GM18519 (cell line): ENCODE measurements at regions not wholly inside any gene's neighbourhood (a gene's known extent, or its start where the extent isn't known, plus 50 kb on each side); places are given as distances from the start of the nearest gene placed in this dataset.
"Not testable (repeated sequence)": the region's sequence is repeated elsewhere in the genome, so short reads cannot be mapped to it uniquely, and the experiment has no call there.

Experiments
- ATAC-seq: cut with Tn5 transposase; IDR thresholded peaks from one replicate; pipeline ENCODE4 v1.9.1; 2021; ENCODE audit warnings: mild to moderate bottlenecking, moderate library complexity; ENCODE audit not compliant: unreplicated experiment, low FRiP score

- ATAC-seq: not testable (repeated sequence)
These were observed 153.1 kb downstream of the OR13H1 start for GRCh38 chrX:131696989-131697388.

- ATAC-seq: no peak
These were observed 159.8 kb downstream of the OR13H1 start for GRCh38 chrX:131703646-131704045.

GRCh38 chrX:131704136-131704695, 160.3 kb downstream of the OR13H1 start:
- no peak for ATAC-seq

- no peak for ATAC-seq
These were observed 165.7 kb downstream of the OR13H1 start for GRCh38 chrX:131709553-131709952.

- no peak for ATAC-seq
These were observed 167.6 kb downstream of the OR13H1 start for GRCh38 chrX:131711478-131711867.

GRCh38 chrX:131723646-131724045, 179.8 kb downstream of the OR13H1 start:
- ATAC-seq: no peak

GRCh38 chrX:131724292-131724691, 180.4 kb downstream of the OR13H1 start:
- no peak for ATAC-seq

- no peak for ATAC-seq
These were observed 181.3 kb downstream of the OR13H1 start for GRCh38 chrX:131725001-131725654.

GRCh38 chrX:131727778-131728177, 183.9 kb downstream of the OR13H1 start:
- no peak for ATAC-seq

- ATAC-seq: no peak
These were observed 184.6 kb downstream of the OR13H1 start for GRCh38 chrX:131728295-131729145.

- ATAC-seq: no peak
These were observed 185.4 kb downstream of the OR13H1 start for GRCh38 chrX:131729295-131729694.

GRCh38 chrX:131734621-131735020, 190.7 kb downstream of the OR13H1 start:
- no peak for ATAC-seq

GRCh38 chrX:131735127-131735526, 191.3 kb downstream of the OR13H1 start:
- ATAC-seq: no peak

GRCh38 chrX:131739823-131740222, 195.9 kb downstream of the OR13H1 start:
- ATAC-seq: no peak

GRCh38 chrX:131741103-131741581, 197.3 kb downstream of the OR13H1 start:
- ATAC-seq: no peak

- ATAC-seq: no peak
These were observed 202.1 kb downstream of the OR13H1 start for GRCh38 chrX:131745942-131746489.

GRCh38 chrX:131746491-131746968, 202.7 kb downstream of the OR13H1 start:
- no peak for ATAC-seq

GRCh38 chrX:131747173-131747572, 203.3 kb downstream of the OR13H1 start:
- no peak for ATAC-seq

- ATAC-seq: no peak
These were observed 208.8 kb downstream of the OR13H1 start for GRCh38 chrX:131752493-131753198.

- ATAC-seq: no peak
These were observed 218.9 kb downstream of the OR13H1 start for GRCh38 chrX:131762802-131763234.
